Esophagus squamous epithelium (tissue), 5 donors: ENCODE measurements at regions not wholly inside any gene's neighbourhood (a gene's known extent, or its start where the extent isn't known, plus 50 kb on each side); places are given as distances from the start of the nearest gene placed in this dataset.
"Not testable (repeated sequence)": the region's sequence is repeated elsewhere in the genome, so short reads cannot be mapped to it uniquely, and the experiment has no call there.

Source experiments
- DNase-seq: peaks from one replicate; lab custom pipeline; 2025; lab: John Stamatoyannopoulos, UW
- H3K27ac ChIP-seq, 4 donors: fragments of 200-600 bp; sonication (generic); one replicate each; pipeline ENCODE4 v1.5.1; 2016 to 2019; ENCODE audit warnings: mild to moderate bottlenecking in 1 of 4
- H3K27me3 ChIP-seq, 4 donors: fragments of 200-600 bp; sonication (generic); 1 replicate in 3 of 4; 2 replicates in 1 of 4; pipeline versions ENCODE4 v1.5.1 to v1.6.0; 2017 to 2021; ENCODE audit warnings: antibody characterized with exemption in 1 of 4
- H3K36me3 ChIP-seq, 3 donors: fragments of 200-600 bp; sonication (generic); one replicate each; pipeline ENCODE4 v1.5.1; 2016 to 2019
- H3K4me1 ChIP-seq, 3 donors: fragments of 200-600 bp; sonication (generic); one replicate each; pipeline ENCODE4 v1.5.1; 2017 to 2019
- H3K4me3 ChIP-seq, 4 donors: fragments of 200-600 bp; sonication (generic); 1 replicate in 3 of 4; 2 replicates in 1 of 4; pipeline ENCODE4 v1.5.1; 2016 to 2019; ENCODE audit warnings: mild to moderate bottlenecking in 2 of 4, moderate library complexity in 1 of 4
- H3K9me3 ChIP-seq, 3 donors: fragments of 200-600 bp; sonication (generic); one replicate each; pipeline ENCODE4 v1.5.1; 2016 to 2019
- POLR2A ChIP-seq, 4 donors: fragments of 450-650 bp; IDR thresholded peaks; one replicate each; pipeline ENCODE4 v1.6.1; 2017; ENCODE audit warnings: antibody characterized with exemption in 4 of 4, mild to moderate bottlenecking in 4 of 4, moderate library complexity in 3 of 4
- WGBS, 2 donors: methylation state at CpG; one replicate each; pipeline ENCODE4 v1.1.5; 2018; 5-methylcytosine and 5-hydroxymethylcytosine counted together
- intact Hi-C: fragments of 100-400 bp; cut with DNase I; formaldehyde crosslinking; loops from one replicate; pipeline ENCODE4 v1.15.0; 2022
- TF ChIP-seq, protein P1 (sequence below), 6 experiments: fragments of 450-650 bp in 4 of 6; fragments of 200-600 bp in 2 of 6; sonication (generic) in 2 of 6; IDR thresholded peaks; one replicate each; pipeline ENCODE4 v1.5.1; 2016 to 2019; ENCODE audit warnings: antibody characterized with exemption in 6 of 6, mild to moderate bottlenecking in 4 of 6, moderate library complexity in 4 of 6
- donor health status: DM: yes; HTN: yes; CAD: no.

DNA sequence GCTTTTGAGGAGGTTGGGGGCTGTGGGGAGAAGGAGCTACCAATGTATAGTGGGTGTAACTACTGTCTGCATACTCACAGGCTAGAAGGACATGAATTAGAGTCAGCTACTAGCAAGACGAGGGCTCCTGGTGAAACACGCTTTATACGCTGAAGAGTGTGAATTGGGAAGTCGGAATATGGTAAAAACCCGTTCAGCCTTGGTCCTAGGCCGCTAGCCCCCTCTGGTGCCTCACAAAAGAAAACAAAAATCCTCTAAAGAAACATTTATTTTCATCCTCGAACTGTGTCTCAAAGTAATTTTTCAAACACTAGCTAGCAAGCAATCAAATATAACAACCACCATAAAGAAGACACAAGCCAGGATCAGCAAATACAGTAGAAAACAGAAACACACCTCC is 338.1 kb upstream of the SEMA3C start:
- intact Hi-C loops, result no loop called here
- H3K9me3 ChIP-seq, result peaks cover 0 to 3% (median 0%) of the 10 kb centered on the region in 3 donors
- no peaks in the 10 kb centered on the region for H3K4me1 ChIP-seq
- no peaks in the 10 kb centered on the region for H3K36me3 ChIP-seq
- H3K4me3 ChIP-seq, result no peak overlapping the region
- no peaks in the 10 kb centered on the region for H3K27me3 ChIP-seq
- 67 to 73% methylated on average over 7 of the region's 7 CpGs for WGBS, 2 donors
- no peak overlapping the region for H3K27ac ChIP-seq
- TF ChIP-seq, protein P1, sequence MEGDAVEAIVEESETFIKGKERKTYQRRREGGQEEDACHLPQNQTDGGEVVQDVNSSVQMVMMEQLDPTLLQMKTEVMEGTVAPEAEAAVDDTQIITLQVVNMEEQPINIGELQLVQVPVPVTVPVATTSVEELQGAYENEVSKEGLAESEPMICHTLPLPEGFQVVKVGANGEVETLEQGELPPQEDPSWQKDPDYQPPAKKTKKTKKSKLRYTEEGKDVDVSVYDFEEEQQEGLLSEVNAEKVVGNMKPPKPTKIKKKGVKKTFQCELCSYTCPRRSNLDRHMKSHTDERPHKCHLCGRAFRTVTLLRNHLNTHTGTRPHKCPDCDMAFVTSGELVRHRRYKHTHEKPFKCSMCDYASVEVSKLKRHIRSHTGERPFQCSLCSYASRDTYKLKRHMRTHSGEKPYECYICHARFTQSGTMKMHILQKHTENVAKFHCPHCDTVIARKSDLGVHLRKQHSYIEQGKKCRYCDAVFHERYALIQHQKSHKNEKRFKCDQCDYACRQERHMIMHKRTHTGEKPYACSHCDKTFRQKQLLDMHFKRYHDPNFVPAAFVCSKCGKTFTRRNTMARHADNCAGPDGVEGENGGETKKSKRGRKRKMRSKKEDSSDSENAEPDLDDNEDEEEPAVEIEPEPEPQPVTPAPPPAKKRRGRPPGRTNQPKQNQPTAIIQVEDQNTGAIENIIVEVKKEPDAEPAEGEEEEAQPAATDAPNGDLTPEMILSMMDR (IDR thresholded peaks at IDR 0.05), result no peak
- no peak for TF ChIP-seq POLR2A (IDR thresholded peaks at IDR 0.05)
- DNase-seq, result no peak

GRCh38 chr7:81248420-81248819 is 329.6 kb upstream of the SEMA3C start:
- Histone ChIP-seq H3K27me3 (no peaks in the 10 kb centered on the region), H3K4me3 (no peak overlapping the region), H3K36me3 (no peaks in the 10 kb centered on the region), H3K9me3 (no peaks in the 10 kb centered on the region), H3K27ac (no peak overlapping the region), H3K4me1 (no peaks in the 10 kb centered on the region)
- TF ChIP-seq POLR2A (IDR thresholded peaks at IDR 0.05), result no peak
- TF ChIP-seq, protein P1 (IDR thresholded peaks at IDR 0.05), result no peak
- no peak for DNase-seq
- intact Hi-C loops, result no loop called here
- 57 to 78% methylated on average over 3 of the region's 3 CpGs for WGBS, 2 donors

- H3K27ac ChIP-seq, DNase-seq, H3K4me1 ChIP-seq, H3K27me3 ChIP-seq, H3K4me3 ChIP-seq, H3K9me3 ChIP-seq, H3K36me3 ChIP-seq, intact Hi-C loops: not testable (repeated sequence)
- 72 to 86% methylated on average over 1 of the region's 1 CpG for WGBS, 2 donors
Observed at GRCh38 chr7:81247364-81247763, 328.5 kb upstream of the SEMA3C start.

- intact Hi-C loops, result no loop called here
- H3K9me3 ChIP-seq, result no peaks in the 10 kb centered on the region
- no peak overlapping the region for H3K4me3 ChIP-seq
- H3K27me3 ChIP-seq, result no peaks in the 10 kb centered on the region
- H3K36me3 ChIP-seq, result no peaks in the 10 kb centered on the region
- TF ChIP-seq POLR2A (IDR thresholded peaks at IDR 0.05), result no peak
- TF ChIP-seq, protein P1 (IDR thresholded peaks at IDR 0.05), result no peak
- H3K4me1 ChIP-seq, result no peaks in the 10 kb centered on the region
- H3K27ac ChIP-seq, result no peak overlapping the region
- 85 to 86% methylated on average over 4 of the region's 4 CpGs for WGBS, 2 donors
- no peak for DNase-seq
Observed at GRCh38 chr7:81245353-81245752, 326.5 kb upstream of the SEMA3C start.

GRCh38 chr7:81244224-81244623 is 325.4 kb upstream of the SEMA3C start:
- no peaks in the 10 kb centered on the region for H3K4me1 ChIP-seq
- intact Hi-C loops, result no loop called here
- TF ChIP-seq POLR2A (IDR thresholded peaks at IDR 0.05), result no peak
- TF ChIP-seq, protein P1 (IDR thresholded peaks at IDR 0.05), result no peak
- no peaks in the 10 kb centered on the region for H3K9me3 ChIP-seq
- no peak overlapping the region for H3K27ac ChIP-seq
- DNase-seq, result no peak
- H3K4me3 ChIP-seq, result no peak overlapping the region
- H3K27me3 ChIP-seq, result no peaks in the 10 kb centered on the region
- 77 to 89% methylated on average over 3 of the region's 3 CpGs for WGBS, 2 donors
- no peaks in the 10 kb centered on the region for H3K36me3 ChIP-seq

GRCh38 chr7:81236560-81236959 is 317.7 kb upstream of the SEMA3C start:
- Histone ChIP-seq H3K36me3 (no peaks in the 10 kb centered on the region), H3K9me3 (no peaks in the 10 kb centered on the region), H3K27ac (no peak overlapping the region), H3K4me1 (peaks cover 0 to 6% (median 0%) of the 10 kb centered on the region in 3 donors), H3K27me3 (no peaks in the 10 kb centered on the region), H3K4me3 (no peak overlapping the region)
- no peak for DNase-seq
- WGBS, 2 donors, result 62 to 79% methylated on average over 2 of the region's 2 CpGs
- intact Hi-C loops, result no loop called here
- no peak for TF ChIP-seq POLR2A (IDR thresholded peaks at IDR 0.05)
- TF ChIP-seq, protein P1 (IDR thresholded peaks at IDR 0.05), result no peak
